GM18873 (cell line): ENCODE measurements at regions not wholly inside any gene's neighbourhood (a gene's known extent, or its start where the extent isn't known, plus 50 kb on each side); places are given as distances from the start of the nearest gene placed in this dataset.
"Not testable (repeated sequence)": the region's sequence is repeated elsewhere in the genome, so short reads cannot be mapped to it uniquely, and the experiment has no call there.

Source experiments
- ATAC-seq: cut with Tn5 transposase; IDR thresholded peaks from one replicate; pipeline ENCODE4 v1.9.1; 2021; ENCODE audit warnings: mild to moderate bottlenecking, moderate library complexity, moderate number of reproducible peaks; ENCODE audit not compliant: unreplicated experiment, low FRiP score

DNA sequence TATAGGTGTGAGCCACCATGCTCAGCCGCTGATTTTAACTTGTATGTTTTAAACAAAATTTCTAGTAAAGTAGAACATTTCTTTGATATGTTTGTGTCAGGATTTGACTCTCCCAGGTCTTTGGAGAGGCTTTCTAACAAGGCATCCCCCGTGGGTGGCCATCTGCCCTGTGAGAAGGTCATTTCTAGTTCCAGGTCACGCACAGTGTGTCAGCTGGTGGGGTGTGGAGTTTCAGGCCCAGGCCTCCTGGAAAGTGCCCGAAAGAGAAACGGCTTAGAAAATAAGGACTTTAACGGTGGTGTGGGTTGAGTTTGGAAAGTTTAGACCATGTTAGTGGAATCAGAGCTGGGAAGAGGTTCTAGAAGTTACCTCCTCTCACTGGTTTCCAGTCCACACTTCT lies 61.0 kb downstream of the SPDYE17 start:
- ATAC-seq = not testable (repeated sequence)

DNA sequence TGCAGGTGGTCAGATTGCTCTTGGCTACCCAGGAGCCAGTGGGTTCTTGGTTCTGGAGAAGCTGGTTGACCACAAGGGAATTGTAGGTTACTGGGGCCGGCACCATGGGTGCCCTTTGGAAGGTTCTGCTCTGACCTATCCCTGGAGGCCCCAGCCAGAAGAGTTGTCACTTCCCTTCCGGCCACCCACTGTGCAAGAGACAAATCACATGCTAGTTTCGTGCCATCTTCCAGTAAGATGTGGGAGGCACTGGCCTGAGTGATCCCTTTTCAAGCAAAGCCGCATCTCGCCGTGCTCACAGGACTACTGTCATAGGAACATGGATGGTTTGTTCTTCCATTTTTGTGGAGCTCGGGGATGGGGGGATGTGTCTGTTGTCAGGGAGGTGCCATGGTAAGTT lies 62.3 kb downstream of the SPDYE17 start:
- not testable (repeated sequence) for ATAC-seq

DNA sequence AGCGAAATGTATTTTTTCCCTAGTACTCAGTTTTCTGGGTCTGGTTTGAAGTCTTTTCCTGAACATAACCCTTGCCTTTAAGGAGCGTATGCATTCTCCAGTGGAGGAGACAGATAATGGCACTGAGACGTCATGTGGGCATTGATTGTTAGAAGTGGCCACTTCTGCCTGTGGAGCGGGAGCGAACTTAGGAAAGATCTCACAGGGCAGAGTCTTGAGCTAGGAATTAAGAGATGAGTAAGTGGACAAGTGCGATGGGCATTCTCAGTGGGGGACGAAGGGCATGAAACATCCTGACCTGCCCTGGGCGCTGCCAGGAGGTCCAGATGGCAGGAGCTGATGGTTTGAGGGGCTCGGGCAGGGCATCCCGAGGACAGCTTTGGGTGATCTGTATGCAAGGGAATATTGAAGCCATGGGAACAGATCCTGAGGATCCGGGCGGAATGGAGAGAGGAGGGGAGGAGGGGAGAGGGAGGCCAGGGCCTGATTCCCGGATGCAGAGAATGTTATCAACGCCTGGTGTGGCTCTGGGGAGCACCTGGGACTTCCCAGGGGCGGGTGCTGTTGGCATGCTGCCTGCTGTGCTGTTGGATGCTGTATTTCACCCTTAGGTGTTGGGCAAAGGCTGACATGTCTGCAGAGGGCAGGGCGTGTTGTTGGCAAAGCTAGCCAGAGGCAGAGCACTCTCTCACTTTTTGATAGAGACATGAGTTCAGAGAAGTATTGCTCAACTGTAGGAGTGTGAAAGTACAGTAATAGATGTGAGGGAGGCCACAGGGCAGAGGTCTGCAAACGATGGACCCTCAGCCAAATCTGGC lies 66.2 kb downstream of the SPDYE17 start:
- not testable (repeated sequence) for ATAC-seq

DNA sequence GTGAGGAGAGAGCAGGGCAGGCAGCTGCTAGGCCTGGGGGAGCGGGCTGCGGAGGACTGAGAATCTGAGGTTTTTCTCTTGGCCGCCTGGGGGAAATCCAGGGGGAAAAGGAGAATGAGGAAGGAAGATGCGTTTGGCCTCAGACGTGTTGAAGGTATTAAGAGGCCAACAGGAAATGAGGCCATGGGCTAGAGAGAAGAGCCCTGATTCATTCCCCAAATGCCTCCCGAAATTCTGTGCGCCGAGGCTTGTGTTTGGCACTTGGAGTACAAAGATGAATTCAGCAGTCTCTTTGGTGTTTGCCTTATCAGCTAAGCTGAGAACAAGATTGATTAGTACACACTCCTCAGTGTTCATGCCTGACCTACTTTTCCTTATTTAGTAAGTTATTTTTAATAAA lies 68.1 kb downstream of the SPDYE17 start:
- ATAC-seq = not testable (repeated sequence)

DNA sequence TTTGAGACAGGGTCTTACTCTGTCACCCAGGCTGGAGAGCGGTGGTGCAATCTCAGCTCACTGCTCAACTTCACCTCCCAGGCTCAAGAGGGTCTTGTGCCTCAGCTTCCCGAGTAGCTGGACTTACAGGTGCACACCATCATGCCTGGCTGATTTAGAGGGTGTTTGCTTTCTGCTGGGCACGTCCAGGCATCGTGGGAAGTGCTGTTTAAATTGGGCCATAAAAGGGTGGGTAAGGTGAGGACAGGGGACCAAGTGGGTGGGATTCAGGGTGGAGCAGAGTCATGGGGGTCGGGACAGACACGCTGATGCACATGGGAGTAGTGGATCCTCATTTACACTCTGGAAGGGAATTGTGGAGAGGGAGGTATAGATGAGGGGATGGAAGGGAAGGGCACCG lies 69.1 kb downstream of the SPDYE17 start:
- not testable (repeated sequence) for ATAC-seq

DNA sequence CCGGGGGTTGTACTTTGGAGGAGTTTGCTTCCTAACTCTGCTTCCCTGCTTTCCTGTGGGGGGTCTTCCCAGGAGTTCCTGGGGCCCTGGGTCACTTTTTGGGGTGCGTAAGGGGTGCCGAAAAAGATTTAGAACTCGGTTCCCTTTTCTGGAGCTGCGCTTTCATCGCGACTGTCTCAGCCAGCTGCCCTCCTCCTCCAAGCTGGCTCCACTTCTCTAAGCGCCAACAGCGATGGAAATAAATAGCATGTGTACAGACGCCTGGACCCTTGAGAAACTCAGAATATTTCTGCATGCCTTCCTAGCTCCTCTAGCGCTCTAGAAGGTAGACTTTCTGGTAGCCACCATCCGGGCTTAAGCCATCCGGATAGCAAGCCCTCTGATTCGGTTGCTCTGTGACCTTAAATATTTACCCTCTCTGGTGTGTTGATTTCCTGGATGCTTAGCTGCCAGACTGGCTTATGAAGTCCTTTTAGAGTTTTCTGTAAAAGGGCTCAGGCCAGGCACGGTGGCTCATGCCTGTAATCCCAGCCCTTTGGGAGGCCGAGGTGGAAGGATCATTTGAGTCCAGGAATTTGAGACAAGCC lies 71.7 kb downstream of the SPDYE17 start:
- not testable (repeated sequence) for ATAC-seq

DNA sequence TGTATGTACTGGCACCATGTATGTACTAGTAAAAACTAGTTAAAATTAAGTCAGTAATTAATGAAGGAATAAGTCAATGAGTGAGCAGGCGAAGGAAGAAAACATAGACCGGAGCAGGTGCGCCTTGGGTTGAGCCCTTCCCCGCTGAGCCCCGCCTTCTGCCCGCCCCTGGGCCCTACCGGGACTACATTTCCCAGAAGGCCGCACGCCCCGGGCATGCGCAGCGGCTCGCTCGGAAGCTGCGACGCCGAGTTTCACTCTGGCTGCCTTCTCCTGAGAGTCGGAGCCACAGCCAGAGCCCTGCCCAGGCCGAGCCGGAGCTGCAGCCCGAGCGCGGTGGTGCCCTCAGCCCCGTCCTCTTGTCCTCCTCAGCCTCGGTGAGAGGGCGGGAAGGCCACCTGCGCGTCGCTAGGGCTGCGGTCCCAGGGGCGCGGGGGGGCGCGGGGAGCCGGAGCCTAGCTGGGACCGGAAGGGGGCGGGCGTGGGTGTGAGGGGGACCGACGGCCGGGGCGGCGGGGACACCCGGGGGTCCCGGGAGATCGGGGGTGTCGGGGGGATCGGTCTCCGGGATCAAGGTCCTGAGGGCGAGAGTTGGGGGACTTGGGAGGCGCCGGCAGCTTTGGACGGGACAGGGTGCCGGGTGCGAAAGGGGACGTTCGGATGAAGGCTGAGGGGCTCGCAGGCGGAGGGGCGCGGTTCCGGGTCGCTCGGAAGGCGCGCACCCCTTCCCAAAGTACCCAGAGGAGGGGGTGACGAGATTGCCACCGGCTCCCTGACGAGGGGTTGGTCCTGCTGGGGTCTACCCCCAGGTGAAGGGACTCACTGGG lies 72.4 kb downstream of the SPDYE17 start:
- peak; percentile 95 for ATAC-seq

DNA sequence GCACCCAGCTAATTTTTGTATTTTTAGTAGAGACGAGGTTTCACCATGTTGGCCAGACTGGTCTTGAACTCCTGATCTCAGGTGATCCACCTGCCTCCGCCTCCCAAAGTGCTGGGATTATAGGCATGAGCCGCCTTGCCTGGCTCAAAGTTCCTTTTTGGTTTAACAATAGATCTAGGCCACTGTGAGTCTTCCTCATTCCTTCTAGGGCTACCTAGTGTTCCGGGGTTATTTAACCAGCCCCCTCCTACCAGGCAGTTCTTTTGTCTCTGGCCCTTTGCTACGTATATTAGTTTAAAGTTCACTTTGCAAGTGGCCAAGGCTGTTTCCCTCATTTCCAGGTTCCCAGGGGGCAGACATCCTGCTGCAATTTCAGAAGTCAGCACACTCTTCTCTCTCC lies 75.6 kb downstream of the SPDYE17 start:
- ATAC-seq = not testable (repeated sequence)

DNA sequence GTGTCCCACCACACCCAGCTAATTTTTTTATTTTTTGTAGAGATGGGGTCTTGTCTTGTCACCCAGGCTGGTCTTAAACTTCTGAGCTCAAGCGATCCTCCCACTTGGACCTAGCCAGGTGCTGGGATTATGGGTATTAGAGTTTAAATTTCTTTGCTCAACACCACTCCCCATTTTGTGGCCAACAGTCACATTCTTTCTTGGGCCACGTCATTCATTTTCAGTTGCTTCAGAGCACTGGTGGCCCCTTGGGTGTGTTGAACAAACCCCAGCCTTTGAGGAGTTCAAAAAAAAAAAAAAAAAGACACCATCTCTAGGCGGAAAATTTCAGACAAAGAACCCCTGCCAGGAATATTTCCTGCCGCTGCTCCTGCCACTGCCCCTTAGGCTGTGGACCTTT lies 77.0 kb downstream of the SPDYE17 start:
- not testable (repeated sequence) for ATAC-seq

DNA sequence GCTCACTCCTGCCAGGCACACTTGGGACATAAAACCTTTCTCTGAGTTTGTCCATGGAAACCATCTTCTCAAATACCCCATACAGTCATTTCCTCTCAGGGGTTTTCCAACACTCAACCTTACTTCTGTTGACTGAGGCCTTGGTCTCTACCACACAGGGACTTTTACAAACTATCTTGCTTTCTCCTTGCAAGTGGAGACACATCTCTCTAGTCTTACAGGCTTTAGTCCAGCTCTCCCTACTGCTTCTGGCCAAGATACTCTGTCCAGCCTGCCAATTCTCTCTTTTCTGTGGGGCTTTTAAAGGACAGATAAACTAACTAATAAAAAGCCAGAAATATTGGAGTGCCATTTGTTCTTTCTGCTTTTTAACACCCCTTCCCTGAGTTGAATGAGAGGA lies 87.6 kb downstream of the SPDYE17 start:
- peak; percentile 87 for ATAC-seq

DNA sequence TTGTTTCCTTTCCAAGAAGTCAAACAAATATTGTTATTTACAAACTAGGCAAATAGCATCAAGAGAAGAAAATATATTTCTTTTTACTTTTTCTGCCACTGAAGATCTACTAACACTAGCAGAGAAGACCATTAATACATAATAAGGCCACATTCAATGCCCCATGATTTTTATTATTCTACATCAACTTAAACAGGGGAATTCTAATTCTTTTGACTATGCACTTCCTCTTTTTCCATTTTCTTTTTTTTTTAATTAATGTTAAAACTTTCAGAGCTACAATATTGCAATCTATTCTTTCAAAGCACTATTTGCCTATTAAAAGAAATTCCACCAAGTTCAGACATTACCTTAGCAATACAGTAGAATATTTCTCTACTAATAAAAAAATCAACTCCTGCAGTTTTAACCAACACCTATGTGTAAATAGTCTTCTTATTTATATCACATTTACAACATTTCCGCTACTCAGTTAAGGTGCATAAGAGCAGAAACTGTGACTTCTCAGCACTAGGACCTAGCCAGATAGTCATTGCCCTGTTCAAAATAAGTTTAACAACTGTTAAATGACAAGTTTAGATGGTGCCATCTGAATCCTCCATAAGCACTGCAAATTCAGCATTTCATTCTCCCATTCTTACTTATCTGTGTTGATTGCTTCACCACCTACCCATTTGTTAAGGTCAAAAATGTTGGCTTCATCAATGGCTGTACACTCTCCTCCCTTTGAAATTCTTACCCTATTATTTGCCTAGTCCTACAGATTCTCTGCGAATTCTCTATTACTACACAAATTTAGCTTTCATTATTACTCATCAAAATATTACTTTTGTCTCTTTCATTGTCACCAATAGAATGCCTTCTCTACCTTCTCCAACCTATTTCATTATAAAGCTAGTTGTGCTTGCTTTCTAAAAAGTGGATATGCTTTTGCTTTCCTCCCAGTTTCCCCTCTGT lies 90.1 kb downstream of the SPDYE17 start:
- ATAC-seq = not testable (repeated sequence)

DNA sequence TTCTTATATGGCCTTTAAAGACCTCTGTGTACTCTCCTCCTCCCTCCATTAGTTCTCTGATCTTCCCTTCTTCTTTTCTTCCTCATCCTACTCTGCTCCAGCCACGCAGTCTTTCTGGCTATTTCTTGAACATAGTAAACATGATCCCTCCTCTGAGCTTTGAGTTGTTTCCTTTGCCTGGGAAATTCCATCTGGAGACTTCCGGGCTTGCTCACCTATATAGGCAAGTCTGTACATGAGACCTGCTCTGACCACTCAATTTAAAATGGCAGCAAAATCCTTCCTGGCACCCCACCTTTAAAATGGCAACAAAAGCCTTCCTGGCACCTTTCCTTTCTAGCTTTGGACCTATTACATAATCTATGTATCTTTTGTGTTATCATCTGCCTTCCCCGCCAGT lies 94.4 kb downstream of the SPDYE17 start:
- ATAC-seq = not testable (repeated sequence)

DNA sequence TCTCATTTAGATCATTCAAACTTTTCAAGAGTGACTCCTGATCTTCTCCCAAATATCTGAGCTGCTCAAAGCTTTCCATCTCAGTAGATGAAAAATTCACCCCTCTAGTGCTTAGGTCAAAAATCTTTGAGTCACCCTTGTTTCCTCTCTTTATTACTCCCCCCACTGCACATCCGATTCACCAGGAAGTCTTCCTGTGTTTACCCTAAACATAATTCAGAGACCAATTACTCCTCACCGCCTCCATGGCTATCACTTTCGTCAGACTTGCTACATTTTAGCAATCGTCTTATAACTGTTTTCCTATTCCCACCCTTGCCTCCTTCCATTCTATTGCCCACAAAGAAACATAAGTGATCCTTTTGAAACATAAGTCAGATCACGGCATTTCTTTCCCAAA lies 94.8 kb downstream of the SPDYE17 start:
- not testable (repeated sequence) for ATAC-seq

DNA sequence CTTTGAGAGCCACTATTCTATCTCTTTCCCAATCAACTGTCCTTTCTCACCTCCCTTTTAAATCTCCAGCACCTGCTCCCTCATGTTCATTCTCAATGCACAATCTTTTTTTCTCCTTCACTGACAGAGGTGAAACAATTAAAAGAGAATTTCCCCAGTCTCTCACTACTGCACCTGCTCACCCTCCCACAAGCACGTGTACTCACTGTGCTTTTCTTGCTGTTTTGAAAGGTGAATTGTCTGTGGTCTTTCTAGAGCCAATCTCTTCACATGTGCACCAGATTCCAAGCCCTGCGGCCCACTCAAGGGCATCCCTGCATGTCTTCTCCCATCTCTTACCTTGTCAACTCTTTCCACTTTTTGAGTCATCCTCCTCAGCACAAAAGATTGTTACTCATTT lies 95.8 kb downstream of the SPDYE17 start:
- ATAC-seq = peak; percentile 76

DNA sequence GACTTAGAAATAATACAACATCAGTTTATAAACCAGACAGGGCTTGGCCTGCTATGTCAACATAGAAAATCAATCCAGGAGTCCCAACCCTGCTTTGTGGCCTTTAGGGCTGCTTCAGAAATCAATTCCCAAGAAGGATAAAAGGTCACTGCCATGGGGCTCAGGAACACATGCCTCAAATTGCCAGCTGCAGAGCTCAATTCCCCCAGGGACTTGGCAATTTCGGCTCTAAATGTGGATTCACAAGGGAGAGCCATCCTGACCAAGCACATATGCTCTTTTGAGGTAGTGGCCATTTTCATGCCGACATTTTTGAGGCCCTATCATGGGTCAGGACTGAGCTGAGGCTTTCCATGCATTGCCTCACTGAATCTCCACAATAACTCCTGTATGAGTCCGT lies 97.5 kb downstream of the SPDYE17 start:
- ATAC-seq = not testable (repeated sequence)

DNA sequence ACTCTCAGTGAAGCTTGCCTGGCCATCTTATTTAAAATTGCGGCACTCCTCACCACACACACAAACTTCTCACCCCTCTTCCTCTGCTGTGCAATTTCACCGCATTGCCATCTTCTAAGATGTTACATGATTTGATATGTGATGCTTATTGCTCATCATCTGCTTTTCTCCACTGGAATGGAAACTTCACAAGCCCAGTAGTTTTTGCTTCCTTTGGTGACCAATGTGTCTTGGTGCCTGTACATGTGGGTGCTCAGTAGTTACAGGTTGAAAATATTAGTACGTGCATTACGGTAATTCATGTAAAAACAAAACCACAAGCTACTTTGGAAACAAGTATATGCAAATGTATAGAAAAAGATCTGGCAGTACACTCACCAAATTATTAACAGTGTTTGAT lies 99.2 kb downstream of the SPDYE17 start:
- peak; percentile 55 for ATAC-seq

DNA sequence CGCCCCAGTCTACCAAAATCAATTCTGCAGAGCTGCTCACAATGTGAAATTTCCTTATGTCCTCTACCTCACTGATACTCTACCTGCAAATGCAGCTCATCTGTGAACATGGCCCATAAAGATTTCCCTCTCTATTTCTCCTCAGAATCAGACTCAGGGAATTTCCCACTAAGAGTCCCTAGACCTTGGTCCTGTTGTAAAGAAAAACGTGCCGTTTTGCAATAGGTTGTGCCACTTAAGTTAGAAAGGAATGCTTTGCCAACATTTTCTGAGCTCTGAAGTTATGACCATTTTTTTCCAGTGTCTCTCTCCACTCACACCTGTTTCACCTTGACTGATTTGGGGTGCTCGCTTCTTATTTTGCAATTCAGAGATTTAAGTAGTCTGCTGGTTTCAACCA lies 100.7 kb downstream of the SPDYE17 start:
- ATAC-seq = not testable (repeated sequence)

DNA sequence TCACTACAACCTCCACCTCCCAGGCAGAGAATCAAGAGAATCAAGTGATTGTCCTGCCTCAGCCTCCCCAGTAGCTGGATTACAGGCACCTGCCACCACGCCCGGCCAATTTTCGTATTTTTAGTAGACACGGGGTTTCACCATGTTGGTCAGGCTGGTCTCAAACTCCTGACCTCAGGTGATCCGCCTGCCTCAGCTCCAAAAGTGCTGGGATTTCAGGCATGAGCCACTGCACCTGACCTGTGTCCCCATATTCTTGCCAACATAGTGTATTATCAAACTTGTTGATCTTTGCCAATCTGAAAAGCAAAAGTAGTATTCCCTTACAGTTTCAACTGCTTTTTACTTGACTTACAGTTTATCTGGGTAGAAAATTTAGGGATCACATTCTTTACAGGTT lies 101.7 kb downstream of the SPDYE17 start:
- not testable (repeated sequence) for ATAC-seq

DNA sequence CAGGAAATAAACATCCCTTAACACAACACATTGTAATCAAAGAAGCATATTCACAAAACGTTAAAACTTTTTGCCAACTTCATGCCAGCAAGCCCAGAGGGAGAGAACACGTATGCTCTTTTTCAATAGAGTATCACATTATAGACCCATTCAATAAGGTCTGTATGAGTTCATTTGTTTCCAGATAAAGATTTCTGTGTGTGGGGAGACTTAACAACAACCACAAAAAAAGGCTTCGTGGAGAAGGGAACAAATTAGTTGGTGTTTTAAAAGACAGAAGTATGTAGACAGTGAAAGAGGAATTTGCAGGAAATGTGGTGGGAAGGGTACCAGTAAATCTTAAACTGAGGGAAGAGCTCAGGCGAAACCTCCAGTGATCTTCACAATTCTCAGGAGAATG lies 103.4 kb downstream of the SPDYE17 start:
- ATAC-seq = not testable (repeated sequence)
